ENCODE measurements at regions not wholly inside any gene's neighbourhood (a gene's known extent, or its start where the extent isn't known, plus 50 kb on each side); places are given as distances from the start of the nearest gene placed in this dataset.

- no peak for TF ChIP-seq ATF2 (CRISPR knock-in tag; IDR thresholded peaks at IDR 0.05; ENCODE audit: borderline replicate concordance, low read depth)
- TF ChIP-seq NFE2L1 (CRISPR knock-in tag; IDR thresholded peaks at IDR 0.05), result no peak
Observed at GRCh38 chr15:69562564-69562963, 109.9 kb downstream of the RPLP1 start (continued).

GRCh38 chr15:69565066-69565655, 112.5 kb downstream of the RPLP1 start:
- CTCF ChIA-PET, result interaction anchor here (0.6 to 1.0 kb wide), 2 partner anchors 99 to 352 kb away, joined by 3 to 4 read pairs; no protein-coding TSS in a partner anchor
- no peak overlapping the region for H3K27ac Mint-ChIP-seq
- no peak for ATAC-seq
- no peak overlapping the region for H3K4me3 Mint-ChIP-seq
- DNase-seq (ENCODE audit: low spot score), result no peak
- POLR2A ChIA-PET, result no interaction called here
- H3K27me3 Mint-ChIP-seq (ENCODE audit: low read depth), result no peaks in the 10 kb centered on the region; the same call in 1 of the 2 replicates
- H3K4me1 Mint-ChIP-seq, result 0 out of 2 replicates have a peak, but pooled peaks cover 4% of the 10 kb centered on the region
- H3K9me3 Mint-ChIP-seq, result no peaks in the 10 kb centered on the region
- no peaks in the 10 kb centered on the region for H3K36me3 Mint-ChIP-seq
- TF ChIP-seq TEAD4 (CRISPR knock-in tag; IDR thresholded peaks at IDR 0.05), result no peak
- no peak for TF ChIP-seq NFATC4 (CRISPR knock-in tag; IDR thresholded peaks at IDR 0.05)
- TF ChIP-seq TP53 (CRISPR knock-in tag; IDR thresholded peaks at IDR 0.05), result no peak
- no peak for TF ChIP-seq CREB1 (CRISPR knock-in tag; IDR thresholded peaks at IDR 0.05)
- TF ChIP-seq ZNF671 (CRISPR knock-in tag; IDR thresholded peaks at IDR 0.05), result no peak
- no peak for TF ChIP-seq SMAD3 (CRISPR knock-in tag; IDR thresholded peaks at IDR 0.05; ENCODE audit: borderline replicate concordance)
- TF ChIP-seq NR2C2 (CRISPR knock-in tag; IDR thresholded peaks at IDR 0.05), result no peak
- no peak for TF ChIP-seq ESRRA (CRISPR knock-in tag; IDR thresholded peaks at IDR 0.05; ENCODE audit: borderline replicate concordance)
- TF ChIP-seq IRF2 (CRISPR knock-in tag; IDR thresholded peaks at IDR 0.05; ENCODE audit: borderline replicate concordance, low read depth), result no peak
- TF ChIP-seq, protein P1, sequence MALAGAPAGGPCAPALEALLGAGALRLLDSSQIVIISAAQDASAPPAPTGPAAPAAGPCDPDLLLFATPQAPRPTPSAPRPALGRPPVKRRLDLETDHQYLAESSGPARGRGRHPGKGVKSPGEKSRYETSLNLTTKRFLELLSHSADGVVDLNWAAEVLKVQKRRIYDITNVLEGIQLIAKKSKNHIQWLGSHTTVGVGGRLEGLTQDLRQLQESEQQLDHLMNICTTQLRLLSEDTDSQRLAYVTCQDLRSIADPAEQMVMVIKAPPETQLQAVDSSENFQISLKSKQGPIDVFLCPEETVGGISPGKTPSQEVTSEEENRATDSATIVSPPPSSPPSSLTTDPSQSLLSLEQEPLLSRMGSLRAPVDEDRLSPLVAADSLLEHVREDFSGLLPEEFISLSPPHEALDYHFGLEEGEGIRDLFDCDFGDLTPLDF (CRISPR knock-in tag; IDR thresholded peaks at IDR 0.05), result no peak
- no peak for TF ChIP-seq FOXP4 (CRISPR knock-in tag; IDR thresholded peaks at IDR 0.05)
- no peak for TF ChIP-seq ZNF121 (CRISPR knock-in tag; IDR thresholded peaks at IDR 0.05)
- TF ChIP-seq, protein P2, sequence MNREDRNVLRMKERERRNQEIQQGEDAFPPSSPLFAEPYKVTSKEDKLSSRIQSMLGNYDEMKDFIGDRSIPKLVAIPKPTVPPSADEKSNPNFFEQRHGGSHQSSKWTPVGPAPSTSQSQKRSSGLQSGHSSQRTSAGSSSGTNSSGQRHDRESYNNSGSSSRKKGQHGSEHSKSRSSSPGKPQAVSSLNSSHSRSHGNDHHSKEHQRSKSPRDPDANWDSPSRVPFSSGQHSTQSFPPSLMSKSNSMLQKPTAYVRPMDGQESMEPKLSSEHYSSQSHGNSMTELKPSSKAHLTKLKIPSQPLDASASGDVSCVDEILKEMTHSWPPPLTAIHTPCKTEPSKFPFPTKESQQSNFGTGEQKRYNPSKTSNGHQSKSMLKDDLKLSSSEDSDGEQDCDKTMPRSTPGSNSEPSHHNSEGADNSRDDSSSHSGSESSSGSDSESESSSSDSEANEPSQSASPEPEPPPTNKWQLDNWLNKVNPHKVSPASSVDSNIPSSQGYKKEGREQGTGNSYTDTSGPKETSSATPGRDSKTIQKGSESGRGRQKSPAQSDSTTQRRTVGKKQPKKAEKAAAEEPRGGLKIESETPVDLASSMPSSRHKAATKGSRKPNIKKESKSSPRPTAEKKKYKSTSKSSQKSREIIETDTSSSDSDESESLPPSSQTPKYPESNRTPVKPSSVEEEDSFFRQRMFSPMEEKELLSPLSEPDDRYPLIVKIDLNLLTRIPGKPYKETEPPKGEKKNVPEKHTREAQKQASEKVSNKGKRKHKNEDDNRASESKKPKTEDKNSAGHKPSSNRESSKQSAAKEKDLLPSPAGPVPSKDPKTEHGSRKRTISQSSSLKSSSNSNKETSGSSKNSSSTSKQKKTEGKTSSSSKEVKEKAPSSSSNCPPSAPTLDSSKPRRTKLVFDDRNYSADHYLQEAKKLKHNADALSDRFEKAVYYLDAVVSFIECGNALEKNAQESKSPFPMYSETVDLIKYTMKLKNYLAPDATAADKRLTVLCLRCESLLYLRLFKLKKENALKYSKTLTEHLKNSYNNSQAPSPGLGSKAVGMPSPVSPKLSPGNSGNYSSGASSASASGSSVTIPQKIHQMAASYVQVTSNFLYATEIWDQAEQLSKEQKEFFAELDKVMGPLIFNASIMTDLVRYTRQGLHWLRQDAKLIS (CRISPR knock-in tag; IDR thresholded peaks at IDR 0.05; ENCODE audit: borderline replicate concordance), result no peak
- no peak for TF ChIP-seq ERG (CRISPR knock-in tag; IDR thresholded peaks at IDR 0.05)
- TF ChIP-seq HMGXB4 (CRISPR knock-in tag; IDR thresholded peaks at IDR 0.05), result no peak
- no peak for TF ChIP-seq OVOL2 (CRISPR knock-in tag; IDR thresholded peaks at IDR 0.05; ENCODE audit: borderline replicate concordance)
- TF ChIP-seq, protein P3, sequence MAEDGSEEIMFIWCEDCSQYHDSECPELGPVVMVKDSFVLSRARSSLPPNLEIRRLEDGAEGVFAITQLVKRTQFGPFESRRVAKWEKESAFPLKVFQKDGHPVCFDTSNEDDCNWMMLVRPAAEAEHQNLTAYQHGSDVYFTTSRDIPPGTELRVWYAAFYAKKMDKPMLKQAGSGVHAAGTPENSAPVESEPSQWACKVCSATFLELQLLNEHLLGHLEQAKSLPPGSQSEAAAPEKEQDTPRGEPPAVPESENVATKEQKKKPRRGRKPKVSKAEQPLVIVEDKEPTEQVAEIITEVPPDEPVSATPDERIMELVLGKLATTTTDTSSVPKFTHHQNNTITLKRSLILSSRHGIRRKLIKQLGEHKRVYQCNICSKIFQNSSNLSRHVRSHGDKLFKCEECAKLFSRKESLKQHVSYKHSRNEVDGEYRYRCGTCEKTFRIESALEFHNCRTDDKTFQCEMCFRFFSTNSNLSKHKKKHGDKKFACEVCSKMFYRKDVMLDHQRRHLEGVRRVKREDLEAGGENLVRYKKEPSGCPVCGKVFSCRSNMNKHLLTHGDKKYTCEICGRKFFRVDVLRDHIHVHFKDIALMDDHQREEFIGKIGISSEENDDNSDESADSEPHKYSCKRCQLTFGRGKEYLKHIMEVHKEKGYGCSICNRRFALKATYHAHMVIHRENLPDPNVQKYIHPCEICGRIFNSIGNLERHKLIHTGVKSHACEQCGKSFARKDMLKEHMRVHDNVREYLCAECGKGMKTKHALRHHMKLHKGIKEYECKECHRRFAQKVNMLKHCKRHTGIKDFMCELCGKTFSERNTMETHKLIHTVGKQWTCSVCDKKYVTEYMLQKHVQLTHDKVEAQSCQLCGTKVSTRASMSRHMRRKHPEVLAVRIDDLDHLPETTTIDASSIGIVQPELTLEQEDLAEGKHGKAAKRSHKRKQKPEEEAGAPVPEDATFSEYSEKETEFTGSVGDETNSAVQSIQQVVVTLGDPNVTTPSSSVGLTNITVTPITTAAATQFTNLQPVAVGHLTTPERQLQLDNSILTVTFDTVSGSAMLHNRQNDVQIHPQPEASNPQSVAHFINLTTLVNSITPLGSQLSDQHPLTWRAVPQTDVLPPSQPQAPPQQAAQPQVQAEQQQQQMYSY (CRISPR knock-in tag; IDR thresholded peaks at IDR 0.05), result no peak
- no peak for TF ChIP-seq NFYB (CRISPR knock-in tag; conservative IDR thresholded peaks at IDR 0.05; ENCODE audit: low read depth)

Data from WTC11 (cell line).